ENCODE measurements at regions not wholly inside any gene's neighbourhood (a gene's known extent, or its start where the extent isn't known, plus 50 kb on each side); places are given as distances from the start of the nearest gene placed in this dataset.

GRCh38 chr1:244163861-244164510 lies 112.9 kb downstream of the ZBTB18 start:
- H3K27ac Mint-ChIP-seq = no peak overlapping the region
- no peaks in the 10 kb centered on the region for H3K4me1 Mint-ChIP-seq
- no peaks in the 10 kb centered on the region for H3K9me3 Mint-ChIP-seq
- no peak overlapping the region for H3K4me3 Mint-ChIP-seq
- no peaks in the 10 kb centered on the region for H3K27me3 Mint-ChIP-seq
- no peak for DNase-seq
- no peak for ATAC-seq (ENCODE audit: low read depth)
- POLR2A ChIA-PET = no interaction called here
- H3K36me3 Mint-ChIP-seq = no peaks in the 10 kb centered on the region

- ATAC-seq (ENCODE audit: low read depth) (no peak), DNase-seq (no peak)
- Mint-ChIP-seq H3K27me3 (no peaks in the 10 kb centered on the region), H3K27ac (no peak overlapping the region), H3K9me3 (no peaks in the 10 kb centered on the region), H3K4me3 (no peak overlapping the region), H3K36me3 (no peaks in the 10 kb centered on the region), H3K4me1 (no peaks in the 10 kb centered on the region)
- POLR2A ChIA-PET = no interaction called here
Observed at GRCh38 chr1:244164511-244164890, 113.4 kb downstream of the ZBTB18 start.

- DNase-seq (no peak), ATAC-seq (ENCODE audit: low read depth) (no peak)
- H3K36me3 Mint-ChIP-seq = no peaks in the 10 kb centered on the region
- no peaks in the 10 kb centered on the region for H3K9me3 Mint-ChIP-seq
- no peak overlapping the region for H3K4me3 Mint-ChIP-seq
- no peak overlapping the region for H3K27ac Mint-ChIP-seq
- H3K4me1 Mint-ChIP-seq = no peaks in the 10 kb centered on the region
- POLR2A ChIA-PET = no interaction called here
- H3K27me3 Mint-ChIP-seq = no peaks in the 10 kb centered on the region
Observed at GRCh38 chr1:244165021-244165420, 113.9 kb downstream of the ZBTB18 start.

GRCh38 chr1:244165701-244166100 lies 114.6 kb downstream of the ZBTB18 start:
- Mint-ChIP-seq H3K4me3 (no peak overlapping the region), H3K4me1 (no peaks in the 10 kb centered on the region), H3K9me3 (no peaks in the 10 kb centered on the region), H3K36me3 (no peaks in the 10 kb centered on the region), H3K27ac (no peak overlapping the region), H3K27me3 (no peaks in the 10 kb centered on the region)
- POLR2A ChIA-PET = no interaction called here
- DNase-seq (no peak), ATAC-seq (ENCODE audit: low read depth) (no peak)

GRCh38 chr1:244171241-244171985 lies 120.3 kb downstream of the ZBTB18 start:
- Mint-ChIP-seq H3K27me3 (no peaks in the 10 kb centered on the region), H3K4me1 (no peaks in the 10 kb centered on the region), H3K9me3 (no peaks in the 10 kb centered on the region), H3K27ac (no peak overlapping the region), H3K4me3 (no peak overlapping the region), H3K36me3 (no peaks in the 10 kb centered on the region)
- DNase-seq (no peak), ATAC-seq (ENCODE audit: low read depth) (no peak)
- POLR2A ChIA-PET = no interaction called here

- H3K36me3 Mint-ChIP-seq = no peaks in the 10 kb centered on the region
- no peaks in the 10 kb centered on the region for H3K9me3 Mint-ChIP-seq
- H3K4me3 Mint-ChIP-seq = no peak overlapping the region
- POLR2A ChIA-PET = no interaction called here
- H3K27me3 Mint-ChIP-seq = peaks cover 3% of the 10 kb centered on the region
- no peak overlapping the region for H3K27ac Mint-ChIP-seq
- no peaks in the 10 kb centered on the region for H3K4me1 Mint-ChIP-seq
- DNase-seq (no peak), ATAC-seq (ENCODE audit: low read depth) (no peak)
Observed at GRCh38 chr1:244173240-244173639, 122.2 kb downstream of the ZBTB18 start.

- Mint-ChIP-seq H3K27ac (no peak overlapping the region), H3K4me3 (no peak overlapping the region), H3K4me1 (no peaks in the 10 kb centered on the region), H3K36me3 (no peaks in the 10 kb centered on the region), H3K9me3 (no peaks in the 10 kb centered on the region), H3K27me3 (peaks cover 3% of the 10 kb centered on the region)
- no peak for ATAC-seq (ENCODE audit: low read depth)
- DNase-seq = no peak
- POLR2A ChIA-PET = no interaction called here
Observed at GRCh38 chr1:244173769-244174168, 122.7 kb downstream of the ZBTB18 start.

GRCh38 chr1:244174922-244175521 lies 123.9 kb downstream of the ZBTB18 start:
- H3K9me3 Mint-ChIP-seq = no peaks in the 10 kb centered on the region
- H3K4me1 Mint-ChIP-seq = no peaks in the 10 kb centered on the region
- no peaks in the 10 kb centered on the region for H3K36me3 Mint-ChIP-seq
- no peak for DNase-seq
- ATAC-seq (ENCODE audit: low read depth) = no peak
- H3K27me3 Mint-ChIP-seq = peaks cover 3% of the 10 kb centered on the region
- H3K4me3 Mint-ChIP-seq = no peak overlapping the region
- H3K27ac Mint-ChIP-seq = no peak overlapping the region
- POLR2A ChIA-PET = no interaction called here

GRCh38 chr1:244176201-244176600 lies 125.1 kb downstream of the ZBTB18 start:
- no peaks in the 10 kb centered on the region for H3K36me3 Mint-ChIP-seq
- H3K9me3 Mint-ChIP-seq = no peaks in the 10 kb centered on the region
- DNase-seq (no peak), ATAC-seq (ENCODE audit: low read depth) (no peak)
- peaks cover 3% of the 10 kb centered on the region for H3K27me3 Mint-ChIP-seq
- no peak overlapping the region for H3K4me3 Mint-ChIP-seq
- H3K27ac Mint-ChIP-seq = no peak overlapping the region
- no peaks in the 10 kb centered on the region for H3K4me1 Mint-ChIP-seq
- POLR2A ChIA-PET = no interaction called here

- Mint-ChIP-seq H3K9me3 (no peaks in the 10 kb centered on the region), H3K4me1 (no peaks in the 10 kb centered on the region), H3K36me3 (no peaks in the 10 kb centered on the region), H3K27ac (no peak overlapping the region), H3K4me3 (no peak overlapping the region), H3K27me3 (peaks cover 3% of the 10 kb centered on the region)
- POLR2A ChIA-PET = no interaction called here
- DNase-seq (no peak), ATAC-seq (ENCODE audit: low read depth) (no peak)
Observed at GRCh38 chr1:244180256-244180655, 129.2 kb downstream of the ZBTB18 start.

- no peaks in the 10 kb centered on the region for H3K4me1 Mint-ChIP-seq
- POLR2A ChIA-PET = no interaction called here
Observed at GRCh38 chr1:244181867-244182266, 130.8 kb downstream of the ZBTB18 start.

GRCh38 chr1:244183037-244183436 lies 132.0 kb downstream of the ZBTB18 start:
- Mint-ChIP-seq H3K4me3 (no peak overlapping the region), H3K27me3 (no peaks in the 10 kb centered on the region), H3K4me1 (no peaks in the 10 kb centered on the region), H3K27ac (no peak overlapping the region), H3K9me3 (no peaks in the 10 kb centered on the region), H3K36me3 (no peaks in the 10 kb centered on the region)
- ATAC-seq (ENCODE audit: low read depth) (no peak), DNase-seq (no peak)
- POLR2A ChIA-PET = no interaction called here

More at GRCh38 chr1:244181867-244182266, 130.8 kb downstream of the ZBTB18 start:
- Mint-ChIP-seq H3K27me3 (peaks cover 3% of the 10 kb centered on the region), H3K4me3 (no peak overlapping the region), H3K36me3 (no peaks in the 10 kb centered on the region), H3K27ac (no peak overlapping the region), H3K9me3 (no peaks in the 10 kb centered on the region)
- ATAC-seq (ENCODE audit: low read depth) (no peak), DNase-seq (no peak)

GRCh38 chr1:244186372-244186771 lies 135.3 kb downstream of the ZBTB18 start:
- Mint-ChIP-seq H3K4me1 (no peaks in the 10 kb centered on the region), H3K9me3 (peaks cover 2% of the 10 kb centered on the region), H3K27ac (no peak overlapping the region), H3K27me3 (no peaks in the 10 kb centered on the region), H3K4me3 (no peak overlapping the region), H3K36me3 (no peaks in the 10 kb centered on the region)
- DNase-seq (no peak), ATAC-seq (ENCODE audit: low read depth) (no peak)
- POLR2A ChIA-PET = no interaction called here

- H3K4me3 Mint-ChIP-seq = no peak overlapping the region
- no peak overlapping the region for H3K27ac Mint-ChIP-seq
- no peaks in the 10 kb centered on the region for H3K4me1 Mint-ChIP-seq
- POLR2A ChIA-PET = no interaction called here
- DNase-seq (no peak), ATAC-seq (ENCODE audit: low read depth) (no peak)
- no peaks in the 10 kb centered on the region for H3K36me3 Mint-ChIP-seq
- no peaks in the 10 kb centered on the region for H3K27me3 Mint-ChIP-seq
- peaks cover 2% of the 10 kb centered on the region for H3K9me3 Mint-ChIP-seq
Observed at GRCh38 chr1:244187310-244187709, 136.2 kb downstream of the ZBTB18 start.

Data from activated naive CD8-positive, alpha-beta T cell treated with anti-CD3 and anti-CD28 coated beads, Interleukin-2, amount 10 ng/mL, durations not matched to agents 7 days and 5 days (primary cell).